K562 (cell line): ENCODE measurements at regions not wholly inside any gene's neighbourhood (a gene's known extent, or its start where the extent isn't known, plus 50 kb on each side); places are given as distances from the start of the nearest gene placed in this dataset.

Source experiments
- CBX5 ChIP-seq: IDR thresholded peaks from 2 replicates; pipeline ENCODE4 v1.6.1; 2014; ENCODE audit warnings: low read depth, borderline replicate concordance
- CEBPZ ChIP-seq: fragments of 150-350 bp; IDR thresholded peaks from 2 replicates; pipeline ENCODE4 v1.6.1; 2014; ENCODE audit warnings: low read depth, mild to moderate bottlenecking, low read length, borderline replicate concordance
- KLF16 ChIP-seq: IDR thresholded peaks from 2 replicates; pipeline ENCODE4 v1.6.1; 2016; ENCODE audit warnings: antibody characterized with exemption
- MNT ChIP-seq, 2 experiments: fragments of 450-650 bp; conservative IDR thresholded peaks; 2 replicates each; pipeline ENCODE4 v1.6.1; 2017; ENCODE audit warnings: mild to moderate bottlenecking in 2 of 2, moderate library complexity in 2 of 2
- MYC ChIP-seq, 2 experiments: fragments of 250-450 bp in 1 of 2; sonication (Bioruptor Pico) in 1 of 2; IDR thresholded peaks; 2 replicates each; pipeline versions ENCODE4 v1.5.1 to v1.6.1; 2012 to 2021; ENCODE audit warnings: low read depth in 2 of 2, borderline replicate concordance in 1 of 2, improper control_type of control experiment in 1 of 2, low read length in 1 of 2, mild to moderate bottlenecking in 1 of 2, moderate library complexity in 1 of 2
- RFX5 ChIP-seq: IDR thresholded peaks from 2 replicates; pipeline ENCODE4 v1.6.1; 2011; ENCODE audit warnings: low read depth, mild to moderate bottlenecking, improper control_type of control experiment, low read length
- TAF1 ChIP-seq: IDR thresholded peaks from 2 replicates; pipeline ENCODE4 v1.6.1; 2011; ENCODE audit warnings: mild to moderate bottlenecking, low read length, moderate library complexity; ENCODE audit not compliant: insufficient read depth, control insufficient read depth, severe bottlenecking; ENCODE audit errors: extremely low read depth
- THRB ChIP-seq: fragments of 450-650 bp; formaldehyde crosslinking; conservative IDR thresholded peaks from 2 replicates; pipeline ENCODE4 v1.4.0; 2022; ENCODE audit warnings: mild to moderate bottlenecking, missing genetic modification characterization

- no peak for TF ChIP-seq CEBPZ
- TF ChIP-seq MYC (IDR thresholded peaks at IDR 0.05; ENCODE audit: low read depth, low read length) = no peak
- TF ChIP-seq MYC (CRISPR knock-in tag; IDR thresholded peaks at IDR 0.05; ENCODE audit: borderline replicate concordance, low read depth) = no peak
- TF ChIP-seq THRB (CRISPR knock-in tag) = no peak
- TF ChIP-seq MNT (conservative IDR thresholded peaks at IDR 0.05) = no peak
- no peak for TF ChIP-seq CBX5
- no peak for TF ChIP-seq RFX5
- no peak for TF ChIP-seq KLF16
- no peak for TF ChIP-seq TAF1
These were observed 127.5 kb upstream of the COL21A1 start (continued) for GRCh38 chr6:56374841-56375369.
